Muscle of leg (tissue), 3 donors: ENCODE measurements at regions not wholly inside any gene's neighbourhood (a gene's known extent, or its start where the extent isn't known, plus 50 kb on each side); places are given as distances from the start of the nearest gene placed in this dataset.

ENCODE experiments used
- DNase-seq: peaks from one replicate; pipeline ENCODE4 v3.0.0; 2013
- H3K27ac ChIP-seq: one replicate; pipeline ENCODE4 v1.5.1; 2013; ENCODE audit warnings: mild to moderate bottlenecking, low read length, control low read depth
- H3K27me3 ChIP-seq: one replicate; pipeline ENCODE4 v1.6.1; 2013; ENCODE audit warnings: low read length; ENCODE audit not compliant: control insufficient read depth, insufficient read depth
- H3K36me3 ChIP-seq: one replicate; pipeline ENCODE4 v1.6.1; 2013; ENCODE audit warnings: low read length; ENCODE audit not compliant: control insufficient read depth, insufficient read depth
- H3K4me1 ChIP-seq: one replicate; pipeline ENCODE4 v1.6.1; 2013; ENCODE audit warnings: low read length; ENCODE audit not compliant: control insufficient read depth, insufficient read depth
- H3K4me3 ChIP-seq: one replicate; pipeline ENCODE4 v1.5.1; 2013; ENCODE audit warnings: low read length, control low read depth
- H3K9me3 ChIP-seq: replicated peaks from 2 replicates; pipeline ENCODE4 v1.6.1; 2013; ENCODE audit warnings: low read depth, low read length; ENCODE audit not compliant: control insufficient read depth
- WGBS: methylation state at CpG from one replicate; pipeline ENCODE4 v1.1.5; 2013; ENCODE audit warnings: missing lambda C conversion rate; ENCODE audit not compliant: insufficient coverage; 5-methylcytosine and 5-hydroxymethylcytosine counted together

DNA sequence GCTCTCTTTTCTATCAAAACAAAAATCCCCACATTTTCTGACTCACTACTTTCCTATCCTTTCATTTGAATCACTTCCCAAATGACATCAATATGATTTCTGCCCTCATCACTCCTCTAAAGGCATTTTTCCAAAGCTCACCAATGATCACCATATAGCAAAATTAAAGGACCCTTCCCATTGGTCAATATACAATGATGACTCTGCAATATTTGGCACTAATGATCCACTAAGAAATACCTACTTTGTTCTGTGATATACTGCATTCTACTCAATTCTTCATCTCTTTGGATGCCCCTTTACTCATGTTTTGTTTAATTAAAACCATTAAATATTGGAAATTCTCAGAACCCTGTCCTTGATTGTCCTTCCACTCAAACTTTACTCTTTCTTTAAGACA is 200.3 kb upstream of the PTCHD4 start:
- no peak overlapping the region for H3K4me3 ChIP-seq
- H3K4me1 ChIP-seq = no peaks in the 10 kb centered on the region
- DNase-seq = no peak
- no peaks in the 10 kb centered on the region for H3K36me3 ChIP-seq
- no peaks in the 10 kb centered on the region for H3K9me3 ChIP-seq
- H3K27me3 ChIP-seq = no peaks in the 10 kb centered on the region
- no peak overlapping the region for H3K27ac ChIP-seq

DNA sequence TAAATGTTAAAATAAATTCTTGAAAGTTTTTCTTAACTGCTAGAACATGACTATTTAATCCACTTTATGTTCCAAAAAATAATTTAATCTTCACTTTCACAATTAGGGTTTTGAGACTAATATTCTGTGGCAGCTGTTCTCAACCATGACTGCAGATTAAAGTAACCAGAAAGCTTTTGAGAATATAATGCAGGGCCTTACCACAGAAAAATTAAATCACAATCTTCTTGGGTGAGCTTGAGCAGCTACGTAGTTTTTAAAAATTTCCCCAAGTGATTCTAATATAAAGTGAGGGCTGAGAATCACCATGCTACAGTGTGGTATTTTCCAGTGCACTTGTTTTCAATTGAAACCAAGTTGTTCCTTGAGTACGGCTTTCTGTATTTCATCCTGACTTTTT is 196.6 kb upstream of the PTCHD4 start:
- WGBS = no CpG with 5 or more reads among the region's 2 CpGs
- H3K27ac ChIP-seq = no peak overlapping the region
- H3K4me1 ChIP-seq = no peaks in the 10 kb centered on the region
- no peaks in the 10 kb centered on the region for H3K27me3 ChIP-seq
- H3K4me3 ChIP-seq = no peak overlapping the region
- DNase-seq = no peak
- peaks cover 3% of the 10 kb centered on the region for H3K9me3 ChIP-seq
- H3K36me3 ChIP-seq = no peaks in the 10 kb centered on the region

DNA sequence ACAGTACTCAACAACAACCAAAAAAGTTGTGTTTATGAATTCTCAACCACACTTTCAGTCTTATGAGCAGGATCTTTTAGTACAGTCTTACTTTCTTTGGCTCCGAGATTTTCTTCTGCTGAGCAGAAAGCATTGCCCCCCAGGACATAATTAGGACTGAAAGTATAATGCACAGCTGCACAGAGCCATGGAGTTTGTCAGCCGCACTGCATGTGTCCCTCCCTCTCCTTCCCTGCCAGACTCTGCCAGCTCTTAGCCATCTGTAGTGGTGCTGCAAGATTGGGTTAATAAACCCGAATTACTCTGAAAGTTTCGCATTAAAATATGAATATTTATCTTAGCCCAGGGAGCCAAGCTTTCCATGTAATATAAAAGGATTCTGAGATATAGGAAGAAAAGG is 179.6 kb upstream of the PTCHD4 start:
- no peak for DNase-seq
- Histone ChIP-seq H3K27ac (no peak overlapping the region), H3K4me1 (no peaks in the 10 kb centered on the region), H3K36me3 (no peaks in the 10 kb centered on the region), H3K27me3 (no peaks in the 10 kb centered on the region), H3K4me3 (no peak overlapping the region), H3K9me3 (peaks cover 2% of the 10 kb centered on the region)
- 60% methylated on average over 1 of the region's 4 CpGs for WGBS

DNA sequence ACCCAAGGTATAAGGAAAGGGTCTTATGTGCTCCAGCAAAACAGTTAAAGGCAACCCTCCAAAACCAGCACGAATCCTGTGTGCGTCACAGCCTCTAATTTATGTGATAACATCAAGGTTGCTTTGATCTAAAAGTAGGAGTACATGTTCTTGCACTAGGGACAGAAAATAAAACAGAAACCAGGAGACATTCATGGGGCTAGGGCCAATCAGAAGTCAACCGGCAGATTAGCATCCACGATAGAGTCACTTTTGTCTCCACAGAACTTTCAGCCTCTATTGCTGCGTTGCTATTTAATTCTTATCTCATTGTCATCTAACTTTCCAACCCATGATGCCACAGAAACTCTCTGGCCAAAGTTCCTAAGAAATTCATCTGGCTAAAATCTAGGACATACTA is 178.8 kb upstream of the PTCHD4 start:
- Histone ChIP-seq H3K27me3 (no peaks in the 10 kb centered on the region), H3K9me3 (peaks cover 2% of the 10 kb centered on the region), H3K4me1 (no peaks in the 10 kb centered on the region), H3K27ac (no peak overlapping the region), H3K36me3 (no peaks in the 10 kb centered on the region), H3K4me3 (no peak overlapping the region)
- no peak for DNase-seq
- WGBS = 69% methylated on average over 3 of the region's 5 CpGs

DNA sequence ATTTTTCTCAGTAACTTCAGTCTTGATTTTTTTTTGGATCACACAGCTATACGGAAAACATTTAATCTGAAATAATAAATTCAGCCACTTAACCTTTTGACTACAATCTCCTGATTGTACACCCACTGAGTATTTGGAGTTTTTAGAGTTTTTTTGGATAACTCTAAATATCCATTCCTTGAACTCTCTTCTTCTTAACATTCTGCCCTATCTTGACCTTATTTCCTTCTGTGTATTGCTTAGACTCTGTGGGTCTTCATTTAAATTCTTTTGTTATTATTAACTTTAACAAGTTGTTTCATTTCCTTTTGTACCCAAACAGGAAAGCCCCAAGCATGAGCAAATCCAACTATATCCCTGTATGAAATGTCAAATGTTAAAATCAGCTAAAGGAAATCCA is 170.2 kb upstream of the PTCHD4 start:
- Histone ChIP-seq H3K36me3 (no peaks in the 10 kb centered on the region), H3K9me3 (no peaks in the 10 kb centered on the region), H3K27me3 (no peaks in the 10 kb centered on the region), H3K4me1 (no peaks in the 10 kb centered on the region), H3K4me3 (no peak overlapping the region), H3K27ac (no peak overlapping the region)
- WGBS = no CpG with 5 or more reads among the region's 1 CpG
- no peak for DNase-seq

DNA sequence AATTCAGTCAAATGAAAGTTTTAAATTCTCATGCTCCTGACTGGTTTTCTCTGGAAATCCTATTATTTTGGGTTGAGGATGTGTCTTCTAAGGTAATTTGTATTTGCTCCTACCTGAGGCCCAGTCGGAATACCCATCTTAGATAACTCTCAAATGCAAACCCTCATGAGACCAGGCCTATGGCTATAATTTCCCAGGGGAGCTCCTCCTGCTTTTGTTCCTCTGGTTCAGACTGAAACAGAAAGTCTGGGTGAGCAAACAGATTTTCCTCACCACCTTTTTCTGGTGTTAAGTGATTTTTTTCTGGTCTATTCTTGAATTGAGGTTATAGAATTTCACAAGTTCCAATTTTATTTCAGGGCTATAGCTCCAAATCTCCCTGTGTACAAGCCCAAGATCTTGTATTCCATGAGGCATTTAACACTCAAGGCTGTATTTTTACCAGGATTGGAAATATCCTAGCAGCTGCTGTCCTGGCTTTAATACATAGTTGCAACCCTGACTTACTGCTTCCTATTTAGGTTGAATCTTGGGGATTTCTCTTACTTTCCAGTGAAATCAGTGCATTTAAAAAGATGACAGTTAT is 169.1 kb upstream of the PTCHD4 start:
- H3K27me3 ChIP-seq = no peaks in the 10 kb centered on the region
- H3K27ac ChIP-seq = no peak overlapping the region
- no peak for DNase-seq
- no peaks in the 10 kb centered on the region for H3K9me3 ChIP-seq
- H3K4me1 ChIP-seq = no peaks in the 10 kb centered on the region
- no CpG with 5 or more reads among the region's 1 CpG for whole genome bisulfite sequencing
- no peaks in the 10 kb centered on the region for H3K36me3 ChIP-seq
- no peak overlapping the region for H3K4me3 ChIP-seq

DNA sequence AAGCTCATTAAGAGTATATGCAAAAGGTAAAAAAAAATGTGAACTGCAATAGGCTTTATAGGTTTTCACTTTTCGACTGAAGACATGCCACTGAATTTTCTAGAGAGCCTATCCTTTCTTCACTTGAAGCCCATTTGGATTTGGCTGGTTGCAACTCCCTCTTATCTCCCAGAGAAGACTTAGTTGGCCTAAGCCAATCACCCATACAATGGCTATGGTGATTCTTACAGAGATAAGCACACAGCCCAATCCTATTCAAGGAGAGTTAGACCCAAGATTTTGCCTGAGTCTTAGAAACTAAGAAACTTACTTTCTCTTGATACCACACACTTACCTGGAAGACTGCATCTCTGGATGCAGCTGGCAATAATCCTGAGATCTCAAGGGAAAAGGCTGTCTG is 167.3 kb upstream of the PTCHD4 start:
- WGBS = no CpG with 5 or more reads among the region's 1 CpG

DNA sequence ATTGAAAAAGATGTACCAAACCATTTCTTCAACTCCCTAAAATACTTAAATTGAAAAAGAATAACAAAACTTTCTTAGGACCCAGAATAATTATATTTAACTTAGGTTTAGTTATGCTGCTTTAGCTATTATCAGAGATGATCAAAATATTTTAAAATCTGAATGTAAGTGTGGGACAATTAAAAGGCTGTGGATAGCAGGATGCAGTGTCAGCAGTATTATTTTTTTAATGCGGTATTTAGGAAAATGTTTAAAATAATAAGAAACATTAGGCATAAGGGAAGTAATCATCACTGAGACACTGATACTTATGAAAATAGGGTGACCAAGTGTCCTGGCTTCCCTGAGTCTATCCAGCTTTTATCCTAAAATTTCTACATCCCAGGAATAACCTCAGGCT is 161.5 kb upstream of the PTCHD4 start:
- Histone ChIP-seq H3K27me3 (no peaks in the 10 kb centered on the region), H3K4me1 (no peaks in the 10 kb centered on the region), H3K9me3 (peaks cover 3% of the 10 kb centered on the region), H3K27ac (no peak overlapping the region), H3K4me3 (no peak overlapping the region), H3K36me3 (no peaks in the 10 kb centered on the region)
- no CpG with 5 or more reads among the region's 1 CpG for WGBS
- DNase-seq = no peak

More for the DNA sequence above, 167.3 kb upstream of the PTCHD4 start:
- no peaks in the 10 kb centered on the region for H3K27me3 ChIP-seq
- no peaks in the 10 kb centered on the region for H3K4me1 ChIP-seq
- no peak for DNase-seq
- no peaks in the 10 kb centered on the region for H3K36me3 ChIP-seq
- no peak overlapping the region for H3K4me3 ChIP-seq
- H3K27ac ChIP-seq = no peak overlapping the region
- no peaks in the 10 kb centered on the region for H3K9me3 ChIP-seq

DNA sequence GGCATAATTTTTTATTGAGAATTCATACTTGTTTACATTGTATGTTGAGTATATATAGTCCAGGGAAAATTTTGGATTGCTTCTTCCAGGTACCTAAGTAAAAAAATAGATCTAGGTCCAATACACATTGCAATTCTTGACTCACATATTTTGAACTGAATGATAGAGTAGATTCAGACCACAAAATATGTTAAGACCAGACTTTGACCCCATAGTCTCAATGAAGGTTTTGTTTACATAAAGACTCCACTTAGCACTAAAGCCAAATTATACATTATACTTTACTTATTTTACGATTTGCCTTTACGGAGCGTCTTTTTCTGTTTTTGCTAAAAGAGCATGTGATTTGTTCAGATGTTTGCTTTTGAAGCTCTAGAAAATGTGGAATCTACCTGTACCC is 144.1 kb upstream of the PTCHD4 start:
- no peaks in the 10 kb centered on the region for H3K27me3 ChIP-seq

DNA sequence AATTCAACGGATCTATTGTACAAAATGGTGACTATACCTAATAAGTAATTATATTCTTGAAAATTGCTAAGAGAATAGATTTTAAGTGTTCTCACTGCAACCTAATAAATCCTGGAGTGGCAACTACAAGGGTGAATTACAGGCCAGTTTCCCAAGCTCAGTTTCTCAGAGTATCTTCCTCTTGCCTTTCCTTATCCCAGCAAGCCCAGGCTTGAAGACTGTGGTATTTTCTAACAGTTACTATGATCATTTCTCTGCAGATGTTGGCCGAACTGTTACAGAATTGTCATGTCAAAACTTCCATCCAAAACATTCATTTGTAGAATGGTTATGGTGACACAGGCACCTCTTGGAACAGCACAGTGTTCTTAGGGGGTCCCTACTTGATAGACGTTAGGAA is 138.1 kb upstream of the PTCHD4 start:
- Histone ChIP-seq H3K27ac (no peak overlapping the region), H3K27me3 (no peaks in the 10 kb centered on the region), H3K4me1 (no peaks in the 10 kb centered on the region), H3K36me3 (no peaks in the 10 kb centered on the region), H3K4me3 (no peak overlapping the region), H3K9me3 (no peaks in the 10 kb centered on the region)
- DNase-seq = no peak
- no CpG with 5 or more reads among the region's 3 CpGs for WGBS

More for the DNA sequence above, 144.1 kb upstream of the PTCHD4 start:
- Histone ChIP-seq H3K27ac (no peak overlapping the region), H3K36me3 (no peaks in the 10 kb centered on the region), H3K4me1 (no peaks in the 10 kb centered on the region), H3K9me3 (no peaks in the 10 kb centered on the region), H3K4me3 (no peak overlapping the region)
- no CpG with 5 or more reads among the region's 3 CpGs for WGBS
- DNase-seq = no peak

DNA sequence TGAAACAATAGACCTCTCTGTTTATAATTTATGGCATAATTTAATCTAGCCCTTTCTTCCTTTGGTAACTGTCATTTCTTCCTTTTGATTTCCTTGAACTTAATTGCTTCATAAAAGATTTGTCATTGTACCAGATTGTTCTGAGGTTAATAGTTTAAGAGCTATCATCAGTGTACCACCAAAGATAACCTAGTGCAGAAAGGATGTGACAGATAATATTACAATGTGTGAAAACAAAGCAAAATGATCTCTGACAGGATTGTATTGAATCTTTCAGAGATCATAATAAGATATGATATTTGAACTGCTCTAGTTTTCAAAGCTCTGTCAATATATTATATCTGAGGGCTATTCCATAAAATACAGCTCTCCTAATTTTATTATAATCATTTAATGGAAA is 132.1 kb upstream of the PTCHD4 start:
- H3K9me3 ChIP-seq = no peaks in the 10 kb centered on the region
- H3K36me3 ChIP-seq = no peaks in the 10 kb centered on the region
- DNase-seq = no peak
- H3K4me3 ChIP-seq = no peak overlapping the region
- H3K27ac ChIP-seq = no peak overlapping the region
- H3K4me1 ChIP-seq = no peaks in the 10 kb centered on the region
- H3K27me3 ChIP-seq = no peaks in the 10 kb centered on the region
